Fibroblast of lung (primary cell): ENCODE measurements at regions not wholly inside any gene's neighbourhood (a gene's known extent, or its start where the extent isn't known, plus 50 kb on each side); places are given as distances from the start of the nearest gene placed in this dataset.

Experiments
- DNase-seq, 2 donors: peaks; one replicate each; pipeline versions ENCODE4 v3.0.0 to v3.0.0-alpha.2; 2010; ENCODE audit warnings: low read depth in 2 of 2
- H2AFZ ChIP-seq: 2 replicates; pipeline ENCODE4 v1.5.1; 2012; ENCODE audit warnings: low read length, control low read depth, inconsistent platforms
- H3K27ac ChIP-seq: 2 replicates; pipeline ENCODE4 v1.5.1; 2011; ENCODE audit warnings: low read length, control low read depth; ENCODE audit not compliant: insufficient read depth
- H3K27me3 ChIP-seq: 2 replicates; pipeline ENCODE4 v1.5.1; 2011; ENCODE audit warnings: mild to moderate bottlenecking, low read length; ENCODE audit not compliant: control insufficient read depth, insufficient read depth
- H3K36me3 ChIP-seq: 2 replicates; pipeline ENCODE4 v1.5.1; 2011; ENCODE audit warnings: low read length; ENCODE audit not compliant: control insufficient read depth, insufficient read depth
- H3K4me1 ChIP-seq: 2 replicates; pipeline ENCODE4 v1.5.1; 2011; ENCODE audit warnings: low read length; ENCODE audit not compliant: control insufficient read depth, insufficient read depth; ENCODE audit errors: extremely low read depth
- H3K4me2 ChIP-seq: 2 replicates; pipeline ENCODE4 v1.5.1; 2011; ENCODE audit warnings: low read length, control low read depth; ENCODE audit not compliant: insufficient read depth; ENCODE audit errors: extremely low read depth
- H3K4me3 ChIP-seq, 4 experiments: fragments of 200-600 bp in 1 of 4; sonication (generic) in 1 of 4; replicated peaks in 1 of 4; 2 replicates each; pipeline ENCODE4 v1.5.1; 2011 to 2016; ENCODE audit warnings: low read length in 4 of 4, low read depth in 3 of 4, mild to moderate bottlenecking in 3 of 4, control low read depth in 2 of 4, inconsistent platforms in 1 of 4, mixed read lengths in 1 of 4; ENCODE audit not compliant: insufficient read depth in 1 of 4; ENCODE audit errors: control extremely low read depth in 1 of 4
- H3K79me2 ChIP-seq: 2 replicates; pipeline ENCODE4 v1.5.1; 2012; ENCODE audit warnings: mild to moderate bottlenecking, low read length, inconsistent platforms; ENCODE audit not compliant: control insufficient read depth, insufficient read depth
- H3K9ac ChIP-seq: 2 replicates; pipeline ENCODE4 v1.5.1; 2011; ENCODE audit warnings: mild to moderate bottlenecking, low read length, control low read depth; ENCODE audit not compliant: insufficient read depth
- H3K9me3 ChIP-seq: 2 replicates; pipeline ENCODE4 v1.5.1; 2012; ENCODE audit warnings: low read depth, low read length; ENCODE audit not compliant: control insufficient read depth, insufficient read depth
- H4K20me1 ChIP-seq: 2 replicates; pipeline ENCODE4 v1.5.1; 2011; ENCODE audit warnings: low read length; ENCODE audit not compliant: control insufficient read depth, insufficient read depth; ENCODE audit errors: extremely low read depth
- EZH2 ChIP-seq: IDR thresholded peaks from 2 replicates; pipeline ENCODE4 v1.5.1; 2012; ENCODE audit warnings: low read length, control low read depth, mild to moderate bottlenecking; ENCODE audit errors: missing control alignments
- TF ChIP-seq, protein P1 (sequence below), 2 donors: IDR thresholded peaks in 1 of 2; conservative IDR thresholded peaks in 1 of 2; 1 replicate in 1 of 2; 2 replicates in 1 of 2; pipeline ENCODE4 v1.5.1; 2011 to 2012; ENCODE audit warnings: low read length in 2 of 2, control low read depth in 1 of 2, inconsistent platforms in 1 of 2, low read depth in 1 of 2, mild to moderate bottlenecking in 1 of 2

- Histone ChIP-seq H3K4me1 (no peaks in the 10 kb centered on the region), H3K36me3 (no peaks in the 10 kb centered on the region), H3K9ac (no peak overlapping the region), H3K79me2 (no peaks in the 10 kb centered on the region), H3K4me3 (no peak overlapping the region), H3K27ac (no peak overlapping the region), H4K20me1 (no peaks in the 10 kb centered on the region), H3K9me3 (no peaks in the 10 kb centered on the region), H2AFZ (no peak overlapping the region), H3K4me2 (no peak overlapping the region), H3K27me3 (no peaks in the 10 kb centered on the region)
- TF ChIP-seq, protein P1, sequence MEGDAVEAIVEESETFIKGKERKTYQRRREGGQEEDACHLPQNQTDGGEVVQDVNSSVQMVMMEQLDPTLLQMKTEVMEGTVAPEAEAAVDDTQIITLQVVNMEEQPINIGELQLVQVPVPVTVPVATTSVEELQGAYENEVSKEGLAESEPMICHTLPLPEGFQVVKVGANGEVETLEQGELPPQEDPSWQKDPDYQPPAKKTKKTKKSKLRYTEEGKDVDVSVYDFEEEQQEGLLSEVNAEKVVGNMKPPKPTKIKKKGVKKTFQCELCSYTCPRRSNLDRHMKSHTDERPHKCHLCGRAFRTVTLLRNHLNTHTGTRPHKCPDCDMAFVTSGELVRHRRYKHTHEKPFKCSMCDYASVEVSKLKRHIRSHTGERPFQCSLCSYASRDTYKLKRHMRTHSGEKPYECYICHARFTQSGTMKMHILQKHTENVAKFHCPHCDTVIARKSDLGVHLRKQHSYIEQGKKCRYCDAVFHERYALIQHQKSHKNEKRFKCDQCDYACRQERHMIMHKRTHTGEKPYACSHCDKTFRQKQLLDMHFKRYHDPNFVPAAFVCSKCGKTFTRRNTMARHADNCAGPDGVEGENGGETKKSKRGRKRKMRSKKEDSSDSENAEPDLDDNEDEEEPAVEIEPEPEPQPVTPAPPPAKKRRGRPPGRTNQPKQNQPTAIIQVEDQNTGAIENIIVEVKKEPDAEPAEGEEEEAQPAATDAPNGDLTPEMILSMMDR (conservative IDR thresholded peaks at IDR 0.05 in 1 of 2, IDR thresholded peaks at IDR 0.05 in 1 of 2; ENCODE audit: low read depth in 1 of 2, low read length in 2 of 2) = no peak
- TF ChIP-seq EZH2 = no peak
- DNase-seq = peak in 1 of 2 donors; percentile 44
Observed at GRCh38 chr4:111450867-111451266, 694.4 kb upstream of the FAM241A start.

GRCh38 chr4:111453216-111453615, 692.0 kb upstream of the FAM241A start:
- Histone ChIP-seq H3K27me3 (no peaks in the 10 kb centered on the region), H3K4me2 (no peak overlapping the region), H3K9me3 (no peaks in the 10 kb centered on the region), H3K4me1 (no peaks in the 10 kb centered on the region), H3K36me3 (no peaks in the 10 kb centered on the region), H3K79me2 (no peaks in the 10 kb centered on the region), H3K9ac (no peak overlapping the region), H3K27ac (no peak overlapping the region), H3K4me3 (no peak overlapping the region), H4K20me1 (no peaks in the 10 kb centered on the region), H2AFZ (no peak overlapping the region)
- TF ChIP-seq EZH2 = no peak
- TF ChIP-seq, protein P1 (conservative IDR thresholded peaks at IDR 0.05 in 1 of 2, IDR thresholded peaks at IDR 0.05 in 1 of 2; ENCODE audit: low read depth in 1 of 2, low read length in 2 of 2) = no peak
- peak in 1 of 2 donors; percentile 39 for DNase-seq

- peak in 1 of 2 donors; percentile 4 for DNase-seq
- Histone ChIP-seq H2AFZ (no peak overlapping the region), H3K27me3 (no peaks in the 10 kb centered on the region), H3K4me1 (no peaks in the 10 kb centered on the region), H3K4me3 (no peak overlapping the region), H4K20me1 (no peaks in the 10 kb centered on the region), H3K4me2 (no peak overlapping the region), H3K27ac (no peak overlapping the region), H3K36me3 (no peaks in the 10 kb centered on the region), H3K9ac (no peak overlapping the region), H3K9me3 (no peaks in the 10 kb centered on the region), H3K79me2 (no peaks in the 10 kb centered on the region)
- TF ChIP-seq EZH2 = no peak
- TF ChIP-seq, protein P1 (conservative IDR thresholded peaks at IDR 0.05 in 1 of 2, IDR thresholded peaks at IDR 0.05 in 1 of 2; ENCODE audit: low read depth in 1 of 2, low read length in 2 of 2) = no peak
Observed at GRCh38 chr4:111454961-111455360, 690.3 kb upstream of the FAM241A start.
